SIG-M5 (cell line): ENCODE measurements at regions not wholly inside any gene's neighbourhood (a gene's known extent, or its start where the extent isn't known, plus 50 kb on each side); places are given as distances from the start of the nearest gene placed in this dataset.
"Not testable (repeated sequence)": the region's sequence is repeated elsewhere in the genome, so short reads cannot be mapped to it uniquely, and the experiment has no call there.

Experiments used
- DNase-seq: peaks from one replicate; lab custom pipeline; 2025; lab: John Stamatoyannopoulos, UW

DNA sequence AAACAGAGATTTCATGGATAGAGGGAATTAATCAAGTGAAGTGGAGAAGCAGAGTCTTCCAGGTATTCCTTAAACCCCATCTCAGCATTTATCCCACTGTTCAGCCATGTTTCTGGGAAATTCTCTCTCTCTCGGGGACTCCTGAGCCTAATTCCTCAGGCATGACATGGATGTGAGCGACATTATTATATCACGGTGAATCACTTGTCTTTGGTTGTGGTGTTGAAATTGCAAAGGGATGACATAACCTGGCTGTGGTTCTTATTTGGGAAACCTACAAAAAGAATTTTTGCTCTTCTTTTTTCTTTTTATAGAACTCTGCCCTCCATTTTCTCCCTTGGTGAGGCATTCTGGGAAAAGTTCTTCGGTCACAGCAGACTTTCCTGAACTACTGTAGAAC lies 457.9 kb upstream of the PTGER4 start:
- DNase-seq: no peak

GRCh38 chr5:40221255-40221654 lies 458.5 kb upstream of the PTGER4 start:
- DNase-seq: no peak

DNA sequence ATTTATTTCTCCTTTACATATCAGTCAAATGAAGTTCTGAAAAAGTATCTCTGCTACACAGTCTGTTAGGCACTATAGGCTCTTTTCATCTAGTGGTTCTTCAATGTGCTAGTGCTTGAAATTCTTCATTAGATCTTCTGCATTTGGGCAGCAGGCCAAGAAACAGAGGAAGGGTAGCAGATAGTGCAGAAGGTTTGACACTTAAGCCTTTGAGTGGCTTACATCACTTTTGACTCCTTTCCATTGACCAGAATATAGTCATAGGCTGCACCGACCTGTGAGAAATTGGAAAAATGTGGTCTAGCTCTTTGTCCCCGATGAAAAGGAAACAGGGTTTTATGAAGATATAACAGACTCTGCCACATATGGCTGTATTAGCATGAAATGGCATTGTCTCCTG lies 459.5 kb upstream of the PTGER4 start:
- DNase-seq: no peak

DNA sequence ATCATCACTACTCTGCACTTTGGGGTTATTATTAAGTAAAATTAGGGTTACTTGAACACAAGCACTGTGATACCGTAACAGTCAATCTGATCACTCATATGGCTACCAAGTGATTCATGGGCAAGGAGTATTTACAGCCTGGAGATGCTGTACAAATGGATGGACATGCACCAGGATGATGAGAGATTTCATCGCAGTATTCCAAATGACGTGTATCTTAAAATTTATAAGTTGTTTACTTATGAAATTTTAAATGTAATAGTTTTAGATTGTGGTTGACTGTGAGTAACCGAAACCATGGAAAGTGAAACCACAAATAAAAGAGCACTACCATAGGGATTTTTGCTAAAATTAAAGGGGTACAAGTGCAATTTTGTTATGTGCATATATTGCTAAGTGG lies 462.2 kb upstream of the PTGER4 start:
- DNase-seq: no peak

DNA sequence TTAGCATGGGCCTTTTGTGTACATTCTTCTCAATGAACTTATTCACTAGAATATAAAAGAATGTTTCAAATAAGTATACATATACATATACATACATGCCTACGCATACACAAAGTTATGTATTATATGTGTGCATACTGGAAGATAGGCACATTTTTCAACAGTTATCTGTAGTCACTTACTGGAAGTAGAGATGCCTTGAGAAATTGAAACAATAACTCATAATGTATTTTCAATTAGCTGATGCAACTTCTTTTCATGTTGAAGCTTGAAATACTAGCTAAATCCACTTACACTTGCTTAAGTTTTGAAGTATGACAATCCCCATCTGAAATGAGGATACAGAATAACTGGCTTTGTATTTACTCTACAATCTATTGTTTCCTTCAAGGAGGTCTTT lies 469.0 kb upstream of the PTGER4 start:
- DNase-seq: no peak

DNA sequence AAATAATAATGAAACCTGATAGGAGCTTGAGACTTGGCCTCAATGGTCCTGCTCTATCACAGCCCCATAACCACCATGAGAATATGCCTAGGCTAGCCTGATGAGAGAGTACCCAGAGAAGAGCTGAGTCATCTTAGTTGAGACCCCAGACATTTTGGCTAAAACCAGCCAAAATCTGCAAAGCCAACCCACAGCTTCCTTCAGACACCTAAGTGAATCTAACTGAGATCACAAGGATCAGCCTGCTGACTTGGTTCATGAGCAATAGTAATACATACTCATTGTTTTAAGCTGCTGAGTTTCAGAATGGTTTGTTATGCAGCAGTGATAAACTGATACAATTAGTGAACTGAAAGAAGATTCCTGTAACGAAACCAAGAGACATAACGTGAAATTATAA lies 473.7 kb upstream of the PTGER4 start:
- DNase-seq: no peak

DNA sequence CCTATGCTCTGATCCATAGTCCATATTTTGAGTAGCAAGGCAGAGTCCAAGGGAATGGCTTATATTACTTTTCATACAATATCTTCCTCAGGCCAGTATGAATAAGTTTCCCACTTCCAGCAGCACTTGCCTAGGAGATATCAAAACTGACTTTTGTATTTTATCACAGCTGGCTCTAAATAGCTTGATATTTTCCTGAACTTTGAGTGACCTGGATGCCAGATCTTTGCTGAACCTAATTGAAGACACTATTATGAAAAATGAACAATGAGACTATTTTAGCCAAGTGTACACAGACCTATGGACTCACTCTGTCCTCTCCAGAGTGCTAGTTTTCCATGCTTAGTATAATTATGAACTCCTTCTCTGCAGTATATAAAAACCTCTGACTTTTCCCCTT lies 475.6 kb upstream of the PTGER4 start:
- DNase-seq: no peak

- no peak for DNase-seq
Measured at GRCh38 chr5:40202814-40203440, 476.8 kb upstream of the PTGER4 start.

GRCh38 chr5:40198736-40199135 lies 481.0 kb upstream of the PTGER4 start:
- no peak for DNase-seq

DNA sequence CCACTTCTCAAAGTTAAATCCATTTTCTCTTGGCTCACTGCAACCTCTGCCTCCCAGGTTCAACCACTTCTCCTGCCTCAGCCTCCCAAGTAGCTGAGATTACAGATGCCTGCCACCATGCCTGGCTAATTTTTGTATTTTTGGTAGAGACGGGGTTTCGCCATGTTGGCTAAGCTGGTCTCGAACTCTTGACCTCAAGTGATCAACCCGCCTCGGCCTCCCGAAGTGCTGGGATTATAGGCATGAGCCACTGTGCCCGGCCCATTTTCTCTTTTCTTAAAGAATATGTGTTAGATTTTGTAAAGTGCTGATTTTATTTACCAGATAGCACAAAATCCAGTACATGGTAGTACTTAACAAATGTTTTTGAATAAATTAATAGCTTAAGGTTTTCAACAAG lies 484.1 kb upstream of the PTGER4 start:
- DNase-seq: not testable (repeated sequence)

DNA sequence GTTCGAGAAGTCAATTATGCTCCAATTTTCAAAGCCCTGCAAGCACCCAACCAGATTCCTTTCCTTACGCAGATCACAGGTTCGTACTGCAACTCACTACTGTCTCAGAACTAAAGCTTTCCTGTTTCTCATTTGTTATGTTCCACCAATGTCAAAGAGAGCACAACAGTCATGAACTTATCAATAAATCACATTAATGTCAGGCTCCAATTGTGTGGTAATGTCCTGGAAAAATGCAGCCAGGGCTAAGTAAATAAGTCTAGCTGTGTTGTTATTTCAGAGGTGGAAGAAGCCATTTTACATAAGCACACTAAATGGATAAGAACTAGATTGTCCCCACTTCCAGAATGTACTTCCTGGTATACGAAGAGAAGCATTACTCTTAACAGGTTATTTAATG lies 488.6 kb upstream of the PTGER4 start:
- DNase-seq: no peak

- DNase-seq: no peak
Measured at GRCh38 chr5:40172721-40173120, 507.0 kb upstream of the PTGER4 start.

DNA sequence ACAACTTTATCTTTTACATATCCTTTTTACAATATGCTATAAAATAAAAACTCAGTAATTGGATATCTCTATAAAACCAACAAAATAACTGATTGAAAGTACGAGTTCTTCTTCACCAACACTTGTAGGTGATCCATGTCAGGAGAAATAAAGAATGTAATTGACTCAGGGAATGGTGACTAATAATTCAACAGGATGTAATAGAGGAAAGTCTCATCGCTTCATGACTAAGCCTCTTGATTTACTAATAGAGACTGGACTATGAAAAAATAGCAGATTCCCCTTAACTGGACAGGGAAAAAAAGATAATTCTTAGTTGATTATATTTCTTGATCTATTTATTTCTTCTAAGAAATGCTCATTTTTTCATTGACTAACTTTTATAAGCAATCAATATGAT lies 507.7 kb upstream of the PTGER4 start:
- DNase-seq: no peak

GRCh38 chr5:40167283-40167682 lies 512.4 kb upstream of the PTGER4 start:
- DNase-seq: no peak

DNA sequence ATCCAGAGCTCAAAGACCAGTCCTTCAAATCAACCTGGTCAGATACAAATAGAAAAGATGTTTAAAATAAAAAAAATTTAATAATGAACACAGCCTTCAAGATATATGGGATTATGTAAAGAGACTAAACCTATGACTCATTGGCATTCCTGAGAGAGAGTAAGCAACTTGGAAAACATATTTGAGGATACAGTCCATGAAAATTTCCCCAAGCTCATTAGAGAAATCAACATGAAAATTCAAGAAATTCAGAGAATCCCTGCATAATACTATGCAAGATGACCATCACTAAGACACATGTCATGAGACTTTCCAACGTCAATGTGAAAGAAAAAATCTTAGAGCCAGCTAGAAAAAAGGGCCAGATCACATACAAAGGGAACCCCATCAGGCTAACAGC lies 512.9 kb upstream of the PTGER4 start:
- no peak for DNase-seq

- no peak for DNase-seq
Measured at GRCh38 chr5:40165789-40166728, 513.7 kb upstream of the PTGER4 start.

DNA sequence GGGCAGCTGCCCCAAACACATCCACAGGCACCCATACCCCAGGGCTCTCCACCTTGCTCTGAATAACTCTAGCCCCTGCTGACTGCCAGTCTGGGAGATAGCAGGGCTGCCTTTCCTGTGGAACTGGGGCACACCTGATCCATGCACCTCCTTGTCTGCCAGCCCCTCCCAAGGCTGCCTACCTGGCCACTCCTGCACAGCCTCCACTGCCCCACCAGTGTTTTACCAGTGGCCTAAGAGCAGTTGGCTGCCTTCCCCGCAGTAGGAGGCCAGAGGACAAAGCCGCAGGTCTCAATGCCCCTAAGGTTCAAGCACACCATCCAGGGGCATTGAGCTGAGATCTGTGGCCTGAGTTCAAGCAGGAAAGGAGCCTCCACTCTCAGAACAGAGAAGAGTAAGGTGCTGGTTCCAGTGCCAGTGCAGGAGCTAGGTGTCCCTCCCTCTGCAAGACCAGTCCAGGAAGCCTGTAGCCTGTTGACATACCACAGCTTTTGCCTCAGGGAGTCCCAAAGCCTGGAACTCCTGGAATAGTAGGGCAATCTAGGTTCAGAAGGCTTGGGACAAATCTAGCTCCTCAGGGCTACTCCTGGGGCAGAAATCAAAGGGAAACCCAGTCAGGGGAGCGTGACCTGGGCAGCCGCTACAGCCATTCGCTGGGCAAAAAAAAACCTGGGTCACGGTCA lies 514.5 kb upstream of the PTGER4 start:
- no peak for DNase-seq

DNA sequence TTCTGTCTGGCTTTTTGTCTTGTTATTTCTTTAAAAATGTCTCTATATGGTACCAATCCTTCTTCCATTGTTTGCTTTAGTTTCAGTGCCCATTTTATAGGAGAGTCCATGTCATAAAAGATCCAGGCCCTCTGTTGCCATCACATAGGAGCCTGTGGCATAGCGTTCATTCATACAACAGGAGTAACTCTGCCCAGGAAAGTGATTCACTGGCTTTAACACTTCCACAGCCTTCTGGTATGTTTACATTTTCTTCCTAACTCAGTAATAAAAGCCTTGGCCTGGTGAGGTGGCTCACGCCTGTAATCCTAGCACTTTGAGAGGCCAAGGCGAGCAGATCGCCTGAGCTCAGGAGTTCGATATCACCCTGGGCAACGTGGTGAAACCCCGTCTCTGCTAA lies 519.3 kb upstream of the PTGER4 start:
- no peak for DNase-seq

GRCh38 chr5:40154194-40154593 lies 525.5 kb upstream of the PTGER4 start:
- no peak for DNase-seq

- DNase-seq: no peak
Measured at GRCh38 chr5:40150896-40151295, 528.8 kb upstream of the PTGER4 start.

DNA sequence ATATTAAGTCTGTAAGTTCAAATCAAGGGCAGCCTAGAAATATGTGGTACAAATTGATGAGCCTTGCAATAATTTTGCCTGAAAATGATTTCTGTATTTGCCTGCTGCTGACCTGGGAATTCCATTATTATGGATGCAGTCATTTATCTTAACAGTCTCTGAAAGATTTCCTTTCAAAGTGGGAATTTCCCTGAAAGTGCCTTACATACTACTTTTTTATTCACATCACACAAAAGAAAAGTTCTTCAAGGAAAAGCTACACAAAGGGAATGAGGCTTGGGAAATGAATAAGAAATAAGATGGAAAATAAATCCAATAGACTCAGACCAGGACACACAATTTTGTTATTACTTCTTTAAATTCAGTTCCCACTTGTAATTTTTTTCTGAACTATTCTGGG lies 537.8 kb upstream of the PTGER4 start:
- DNase-seq: no peak

- no peak for DNase-seq
Measured at GRCh38 chr5:40141418-40141817, 538.3 kb upstream of the PTGER4 start.

- no peak for DNase-seq
Measured at GRCh38 chr5:40137223-40137622, 542.5 kb upstream of the PTGER4 start.
